ENCODE measurements at regions not wholly inside any gene's neighbourhood (a gene's known extent, or its start where the extent isn't known, plus 50 kb on each side); places are given as distances from the start of the nearest gene placed in this dataset.
"Not testable (repeated sequence)": the region's sequence is repeated elsewhere in the genome, so short reads cannot be mapped to it uniquely, and the experiment has no call there.

DNA sequence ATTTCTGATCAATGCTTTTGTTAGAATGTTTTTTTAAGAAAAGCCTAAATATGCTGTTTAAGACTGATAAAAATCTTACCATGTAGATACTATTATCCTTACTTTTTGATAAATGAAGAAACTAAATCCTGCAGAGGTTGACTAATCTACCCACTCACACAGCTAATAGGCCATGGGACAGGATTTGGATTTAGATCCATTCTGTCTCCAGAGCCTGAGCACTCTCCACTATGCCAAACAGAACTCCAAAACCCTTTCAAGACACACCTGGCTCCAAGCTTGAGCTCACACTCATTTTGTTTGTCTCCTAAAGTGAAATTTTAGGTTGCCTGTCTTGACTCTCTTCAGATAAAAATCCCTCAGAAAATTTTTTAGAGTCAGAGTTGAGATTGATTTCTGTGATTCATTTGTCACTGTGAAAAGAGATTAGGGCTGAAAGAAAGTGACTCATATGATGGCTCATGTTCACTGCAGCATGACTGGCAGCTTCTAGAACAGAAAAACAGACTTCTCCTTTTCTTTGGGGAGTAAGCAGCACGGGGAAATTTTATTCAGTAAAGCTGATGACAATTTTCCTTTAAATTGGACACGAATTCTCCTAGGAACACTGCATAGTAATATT lies 132.3 kb upstream of the POT1 start:
- DNase-seq = no peak
- intact Hi-C loops (cut with DNase I, micrococcal nuclease) = no loop called here
- TF ChIP-seq, protein P1, sequence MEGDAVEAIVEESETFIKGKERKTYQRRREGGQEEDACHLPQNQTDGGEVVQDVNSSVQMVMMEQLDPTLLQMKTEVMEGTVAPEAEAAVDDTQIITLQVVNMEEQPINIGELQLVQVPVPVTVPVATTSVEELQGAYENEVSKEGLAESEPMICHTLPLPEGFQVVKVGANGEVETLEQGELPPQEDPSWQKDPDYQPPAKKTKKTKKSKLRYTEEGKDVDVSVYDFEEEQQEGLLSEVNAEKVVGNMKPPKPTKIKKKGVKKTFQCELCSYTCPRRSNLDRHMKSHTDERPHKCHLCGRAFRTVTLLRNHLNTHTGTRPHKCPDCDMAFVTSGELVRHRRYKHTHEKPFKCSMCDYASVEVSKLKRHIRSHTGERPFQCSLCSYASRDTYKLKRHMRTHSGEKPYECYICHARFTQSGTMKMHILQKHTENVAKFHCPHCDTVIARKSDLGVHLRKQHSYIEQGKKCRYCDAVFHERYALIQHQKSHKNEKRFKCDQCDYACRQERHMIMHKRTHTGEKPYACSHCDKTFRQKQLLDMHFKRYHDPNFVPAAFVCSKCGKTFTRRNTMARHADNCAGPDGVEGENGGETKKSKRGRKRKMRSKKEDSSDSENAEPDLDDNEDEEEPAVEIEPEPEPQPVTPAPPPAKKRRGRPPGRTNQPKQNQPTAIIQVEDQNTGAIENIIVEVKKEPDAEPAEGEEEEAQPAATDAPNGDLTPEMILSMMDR (IDR thresholded peaks at IDR 0.05) = no peak
- no peak for ATAC-seq
- H3K4me3 ChIP-seq = no peak overlapping the region
- H3K9me3 ChIP-seq = no peaks in the 10 kb centered on the region
- no peaks in the 10 kb centered on the region for H3K4me1 ChIP-seq (ENCODE audit: low read depth)
- H3K36me3 ChIP-seq (ENCODE audit: low read depth) = no peaks in the 10 kb centered on the region

DNA sequence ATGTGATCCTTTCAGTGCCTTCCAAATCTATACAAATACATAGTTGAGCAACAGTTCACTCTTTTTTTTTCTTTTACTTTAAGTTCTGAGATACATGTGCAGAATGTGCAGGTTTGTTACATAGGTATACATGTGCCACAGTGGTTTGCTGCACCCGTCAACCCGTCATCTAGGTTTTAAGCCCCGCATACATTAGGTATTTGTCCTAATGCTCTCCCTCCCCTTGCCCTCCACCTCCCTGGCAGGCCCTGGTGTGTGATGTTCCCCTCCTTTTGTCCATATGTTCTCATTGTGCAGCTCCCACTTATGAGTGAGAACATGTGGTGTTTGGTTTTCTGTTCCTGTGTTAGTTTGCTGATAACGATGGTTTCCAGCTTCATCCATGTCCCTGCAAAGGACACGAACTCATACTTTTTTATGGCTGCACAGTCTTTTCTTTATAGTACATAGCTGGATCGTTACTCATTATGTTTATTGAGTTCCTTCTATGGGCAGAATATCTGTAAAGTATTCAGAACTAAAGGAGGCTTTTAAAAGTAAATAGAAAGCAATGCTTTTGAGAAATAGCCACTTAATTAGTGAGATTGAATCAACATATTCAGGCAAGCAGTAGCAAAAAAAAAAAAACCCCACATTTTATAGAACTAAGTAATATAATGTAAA lies 131.6 kb upstream of the POT1 start:
- intact Hi-C loops (cut with DNase I, micrococcal nuclease); H3K9me3 ChIP-seq; H3K4me3 ChIP-seq; H3K4me1 ChIP-seq (ENCODE audit: low read depth); ATAC-seq; DNase-seq; H3K36me3 ChIP-seq (ENCODE audit: low read depth): not testable (repeated sequence)

DNA sequence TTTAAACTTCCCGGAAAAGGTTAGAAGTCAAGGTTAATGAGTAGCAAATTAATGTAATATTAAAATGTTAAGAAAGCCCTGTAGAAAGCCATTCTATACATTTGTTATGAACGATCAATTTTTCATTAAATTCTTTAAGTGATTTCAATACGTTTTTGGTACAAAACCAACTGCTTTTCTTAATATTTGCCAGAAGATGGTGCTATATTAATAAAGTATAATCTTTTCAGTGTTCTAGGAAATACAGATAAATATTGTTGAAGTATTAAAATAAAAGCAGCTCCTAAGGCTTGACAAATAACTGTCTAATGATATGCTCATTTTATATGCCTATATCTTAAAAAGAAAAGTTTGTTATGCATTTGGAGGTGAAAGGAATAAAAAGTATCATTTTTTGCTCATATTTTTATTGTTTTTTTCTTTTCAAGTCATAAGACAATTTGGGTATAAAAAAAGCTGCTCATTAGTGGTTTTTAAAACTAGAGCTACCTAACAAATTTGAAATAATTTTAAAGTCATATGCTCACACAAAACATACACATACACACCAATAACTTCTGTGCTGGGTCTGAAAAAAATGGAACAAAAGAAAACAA lies 130.3 kb upstream of the POT1 start:
- no peaks in the 10 kb centered on the region for H3K4me1 ChIP-seq (ENCODE audit: low read depth)
- intact Hi-C loops (cut with DNase I, micrococcal nuclease) = no loop called here
- H3K9me3 ChIP-seq = no peaks in the 10 kb centered on the region
- H3K4me3 ChIP-seq = no peak overlapping the region
- TF ChIP-seq, protein P1 (IDR thresholded peaks at IDR 0.05) = no peak
- no peaks in the 10 kb centered on the region for H3K36me3 ChIP-seq (ENCODE audit: low read depth)
- ATAC-seq = no peak
- no peak for DNase-seq

DNA sequence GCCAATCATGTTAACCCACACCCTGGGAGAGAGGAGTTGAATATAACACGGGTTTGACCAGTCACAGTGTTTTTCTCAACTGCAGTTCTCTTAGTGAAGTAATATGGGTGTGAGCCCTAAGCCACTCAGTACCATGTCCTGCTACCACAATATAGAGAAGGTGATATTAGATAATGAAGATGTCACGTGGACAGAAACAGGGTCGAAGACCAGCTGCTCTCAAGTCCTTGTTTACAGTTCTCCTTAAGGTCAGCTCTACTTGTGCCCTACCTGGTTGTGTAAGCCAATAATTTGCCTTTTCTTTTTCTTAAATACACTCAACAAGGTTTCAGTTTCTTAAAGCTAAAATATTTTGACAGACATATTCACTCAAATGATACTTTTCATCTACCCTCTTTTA lies 128.3 kb upstream of the POT1 start:
- Histone ChIP-seq H3K4me3 (no peak overlapping the region), H3K4me1 (ENCODE audit: low read depth) (no peaks in the 10 kb centered on the region), H3K36me3 (ENCODE audit: low read depth) (no peaks in the 10 kb centered on the region), H3K9me3 (no peaks in the 10 kb centered on the region)
- DNase-seq (no peak), ATAC-seq (no peak)
- intact Hi-C loops (cut with DNase I, micrococcal nuclease) = no loop called here
- TF ChIP-seq, protein P1 (IDR thresholded peaks at IDR 0.05) = no peak

DNA sequence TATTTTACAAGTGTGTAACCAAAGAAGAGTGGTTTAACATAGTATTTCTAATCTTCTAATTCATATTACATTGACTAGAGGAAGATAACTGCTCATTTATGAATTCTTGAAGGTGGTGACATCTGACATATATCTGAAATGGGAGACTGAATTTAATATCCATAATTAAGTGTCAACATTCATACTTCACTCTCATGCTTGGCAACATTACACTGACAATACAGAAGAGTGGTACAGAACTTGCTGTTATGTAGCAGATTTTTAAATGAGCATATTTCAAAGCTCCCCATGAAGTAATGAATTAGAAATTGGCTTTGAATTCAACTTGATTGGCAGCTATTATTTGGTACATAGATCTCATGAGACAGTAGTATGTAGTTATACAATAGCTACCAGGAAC lies 125.8 kb upstream of the POT1 start:
- Histone ChIP-seq H3K4me3 (no peak overlapping the region), H3K9me3 (no peaks in the 10 kb centered on the region), H3K4me1 (ENCODE audit: low read depth) (no peaks in the 10 kb centered on the region), H3K36me3 (ENCODE audit: low read depth) (no peaks in the 10 kb centered on the region)
- intact Hi-C loops (cut with DNase I, micrococcal nuclease) = no loop called here
- TF ChIP-seq, protein P1 (IDR thresholded peaks at IDR 0.05) = no peak
- no peak for ATAC-seq
- DNase-seq = no peak

DNA sequence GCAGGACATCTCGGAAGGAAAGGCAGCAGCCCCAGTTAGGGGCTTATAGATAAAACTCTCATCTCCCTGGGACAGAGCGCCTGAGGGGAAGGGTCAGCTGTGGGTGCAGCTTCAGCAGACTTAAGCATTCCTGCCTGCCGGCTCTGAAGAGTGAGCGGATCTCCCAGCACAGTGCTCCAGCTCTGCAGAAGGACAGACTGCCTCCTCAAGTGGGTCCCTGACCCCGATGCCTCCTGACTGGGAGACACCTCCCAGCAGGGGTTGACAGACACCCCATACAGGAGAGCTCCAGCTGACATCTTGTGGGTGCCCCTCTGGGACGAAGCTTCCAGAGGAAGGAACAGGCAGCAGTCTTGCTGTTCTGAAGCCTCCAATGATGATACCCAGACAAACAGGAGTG lies 117.1 kb upstream of the POT1 start:
- H3K9me3 ChIP-seq = no peaks in the 10 kb centered on the region
- no peaks in the 10 kb centered on the region for H3K4me1 ChIP-seq (ENCODE audit: low read depth)
- no peak for DNase-seq
- ATAC-seq = no peak
- TF ChIP-seq, protein P1 (IDR thresholded peaks at IDR 0.05) = no peak
- intact Hi-C loops (cut with DNase I, micrococcal nuclease) = no loop called here
- H3K36me3 ChIP-seq (ENCODE audit: low read depth) = no peaks in the 10 kb centered on the region
- no peak overlapping the region for H3K4me3 ChIP-seq

Measured in mucosa of descending colon (tissue), 3 donors.